ENCODE measurements at regions not wholly inside any gene's neighbourhood (a gene's known extent, or its start where the extent isn't known, plus 50 kb on each side); places are given as distances from the start of the nearest gene placed in this dataset.
A peak's percentile ranks its signal among the peaks of the same experiment; 100 is the strongest.

DNA sequence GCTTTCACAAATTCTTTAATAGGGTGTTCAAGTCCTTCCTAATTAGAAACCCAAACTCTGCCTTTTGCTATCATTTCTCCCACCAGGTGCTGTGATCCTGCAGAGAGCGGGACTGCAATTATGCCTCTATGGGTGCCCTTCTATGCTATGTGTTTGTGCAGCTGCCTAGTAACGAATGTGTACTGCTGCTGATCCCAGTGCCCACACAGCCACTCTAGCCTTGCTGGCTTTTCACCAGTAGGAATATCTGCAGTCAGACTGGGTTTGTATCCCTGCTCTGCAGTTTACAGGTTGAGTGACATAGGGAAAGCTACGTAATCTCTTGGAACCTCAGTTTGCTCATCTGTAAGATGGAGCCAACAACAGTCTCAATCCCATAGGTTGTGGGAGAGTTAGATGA, 179.6 kb upstream of the IRX3 start:
- no peak for DNase-seq

DNA sequence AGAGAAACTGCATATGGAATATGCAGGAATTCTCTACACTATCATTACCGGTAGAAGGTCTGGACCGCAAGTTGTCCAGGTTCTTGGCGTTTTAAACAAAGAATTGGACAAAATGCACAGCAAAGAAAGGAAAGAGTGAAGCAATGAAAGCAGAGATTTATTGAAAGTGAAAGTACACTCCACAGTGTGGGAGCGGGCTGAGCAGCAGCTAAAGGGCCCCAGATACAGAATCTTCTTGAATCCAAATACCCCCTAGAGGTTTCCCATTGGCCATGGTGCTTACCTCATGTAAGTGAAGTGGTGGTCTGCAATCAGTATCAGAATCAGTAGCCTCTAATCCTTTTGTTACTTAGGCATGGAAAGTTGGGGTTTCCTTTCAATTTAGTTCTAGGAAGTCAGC, 178.5 kb upstream of the IRX3 start:
- DNase-seq, result no peak

DNA sequence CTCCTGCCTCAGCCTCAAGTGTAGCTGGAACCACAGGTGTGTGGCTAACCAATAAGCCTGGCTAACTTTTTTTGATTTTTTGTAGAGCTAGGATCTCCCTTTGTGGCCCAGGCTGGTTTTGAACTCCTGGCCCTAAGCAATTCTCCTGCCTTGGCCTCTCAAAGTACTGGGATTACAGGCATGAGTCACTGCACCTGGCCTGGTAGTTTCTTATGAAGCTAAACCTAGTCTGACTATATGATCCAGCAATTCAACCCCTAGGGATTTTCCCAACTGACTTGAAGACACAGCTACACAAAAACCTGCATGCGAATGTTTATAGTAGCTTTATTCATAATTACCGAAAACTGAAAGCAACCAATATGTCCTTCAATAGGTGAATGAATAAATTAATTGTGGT, 176.2 kb upstream of the IRX3 start:
- no peak for DNase-seq

DNA sequence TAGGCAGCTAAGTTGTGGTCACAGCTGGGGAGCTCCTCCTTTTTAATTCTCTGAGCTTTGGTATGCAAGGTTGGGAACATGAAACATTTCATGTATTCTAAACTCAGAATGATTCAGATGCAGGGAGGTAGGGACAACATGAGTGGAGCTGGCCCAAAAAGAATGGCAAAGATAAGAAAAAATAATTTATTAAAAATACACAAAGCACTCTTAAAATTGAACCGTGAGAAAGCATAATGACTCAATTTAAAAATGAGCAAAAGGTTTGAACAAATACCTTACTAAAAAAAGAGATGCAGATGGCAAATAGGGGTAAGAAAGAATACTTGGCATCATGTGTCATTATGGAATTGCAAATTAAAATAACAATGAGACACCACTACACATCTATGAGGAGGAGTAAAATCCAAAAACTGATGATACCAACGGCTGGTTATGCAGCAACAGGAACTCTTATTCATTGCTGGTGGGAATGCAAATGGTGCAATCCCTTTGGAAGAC, 175.6 kb upstream of the IRX3 start:
- DNase-seq, result no peak

DNA sequence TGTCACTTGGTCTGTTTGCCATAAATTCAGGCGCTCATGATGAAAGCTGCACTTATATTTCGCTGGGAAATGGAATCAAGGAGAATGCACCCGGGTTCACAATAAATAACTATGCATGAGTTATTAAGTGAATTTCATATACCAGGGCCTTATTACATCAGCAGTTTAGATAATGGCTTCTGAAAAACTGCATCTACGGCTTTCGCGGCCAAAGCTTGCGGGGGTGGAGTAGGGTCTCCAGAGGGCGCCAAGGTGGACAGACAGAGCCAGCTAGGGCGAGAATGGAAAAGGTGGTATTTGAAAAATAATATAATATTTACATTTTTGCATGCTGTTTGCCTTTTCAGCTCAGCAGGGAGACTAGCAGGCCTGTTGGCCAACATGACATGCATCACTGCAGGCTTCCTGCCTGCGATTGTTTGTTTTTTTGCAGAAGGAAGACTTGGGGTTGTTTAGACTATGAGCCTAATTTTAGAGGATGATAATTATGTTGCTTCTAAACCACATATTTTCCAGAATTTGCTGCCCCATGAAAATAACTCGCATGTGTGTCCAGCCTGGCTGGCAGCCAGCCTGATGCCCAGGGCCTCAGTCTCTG, 173.8 kb upstream of the IRX3 start:
- no peak for DNase-seq

DNA sequence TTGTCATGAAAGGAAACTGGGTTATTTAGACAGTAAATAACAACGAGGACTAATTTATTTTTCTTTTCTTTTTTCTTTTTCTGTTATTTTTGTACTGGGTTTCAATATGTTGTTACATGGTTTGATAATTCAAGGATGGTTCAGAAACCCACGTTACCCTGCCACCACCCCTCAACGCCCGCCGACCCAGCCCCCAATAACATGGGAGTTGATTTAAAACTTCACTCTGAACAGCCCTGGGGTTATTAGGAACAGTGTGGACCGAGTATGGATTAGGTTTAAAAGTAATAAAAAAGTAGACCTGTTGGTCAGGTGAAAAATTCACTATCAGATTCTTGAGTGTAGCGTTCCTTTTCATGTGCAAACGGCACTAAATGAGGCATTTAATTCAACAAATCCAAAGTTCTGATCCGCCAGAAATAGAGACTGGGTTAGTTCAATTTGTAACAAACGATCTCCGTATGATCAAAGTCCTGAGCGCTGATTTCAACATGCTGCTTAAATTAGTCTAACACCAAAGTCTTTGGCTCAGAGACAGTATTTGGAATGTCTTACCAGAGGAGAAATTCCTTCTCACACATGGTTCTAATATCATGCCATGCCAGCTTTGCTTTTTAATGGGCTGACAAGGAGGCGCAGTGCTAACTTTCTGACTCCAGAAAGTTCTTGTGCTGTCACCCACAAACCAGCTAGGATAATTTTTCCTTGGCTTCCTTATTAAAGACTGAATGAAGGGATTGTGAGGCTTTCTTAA, 173.1 kb upstream of the IRX3 start:
- no peak for DNase-seq

DNA sequence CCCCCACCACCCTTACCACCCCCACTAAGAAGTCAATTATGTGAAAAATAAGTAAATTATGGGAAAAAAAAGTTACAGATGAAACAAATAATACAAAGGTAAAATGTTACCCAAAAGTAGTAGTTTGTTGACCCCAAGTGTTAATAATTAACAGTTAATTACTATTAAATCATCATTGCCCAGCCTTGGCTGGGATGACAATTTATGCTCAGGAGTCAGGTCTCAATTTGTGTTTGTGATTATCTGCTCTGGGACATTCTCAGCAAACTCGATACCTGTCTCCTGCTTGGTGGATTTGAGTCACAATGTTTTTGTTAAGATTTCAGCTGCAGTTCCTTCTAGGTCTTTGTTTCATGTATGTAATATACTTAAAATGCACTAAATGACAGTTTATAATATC, 172.3 kb upstream of the IRX3 start:
- no peak for DNase-seq

DNA sequence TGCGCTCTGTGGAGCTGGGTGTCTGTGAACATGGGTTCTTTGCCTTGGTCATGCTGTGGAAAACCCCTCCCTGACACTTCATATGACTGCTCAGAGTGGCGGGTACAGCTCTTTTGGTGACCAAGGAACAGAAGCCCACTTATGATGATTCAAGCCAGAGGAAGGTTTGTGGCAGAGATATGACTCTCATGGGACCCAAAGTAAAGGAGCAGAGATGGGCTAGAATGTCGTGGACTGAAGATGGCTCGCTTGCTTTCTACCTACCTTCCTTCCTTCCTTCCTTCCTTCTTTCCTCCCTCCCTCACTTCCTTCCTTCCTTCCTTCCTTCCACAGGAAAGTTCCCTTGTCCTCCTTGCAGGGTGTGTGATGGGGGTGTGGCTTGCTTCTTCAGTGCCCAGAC, 169.7 kb upstream of the IRX3 start:
- DNase-seq, result no peak

DNA sequence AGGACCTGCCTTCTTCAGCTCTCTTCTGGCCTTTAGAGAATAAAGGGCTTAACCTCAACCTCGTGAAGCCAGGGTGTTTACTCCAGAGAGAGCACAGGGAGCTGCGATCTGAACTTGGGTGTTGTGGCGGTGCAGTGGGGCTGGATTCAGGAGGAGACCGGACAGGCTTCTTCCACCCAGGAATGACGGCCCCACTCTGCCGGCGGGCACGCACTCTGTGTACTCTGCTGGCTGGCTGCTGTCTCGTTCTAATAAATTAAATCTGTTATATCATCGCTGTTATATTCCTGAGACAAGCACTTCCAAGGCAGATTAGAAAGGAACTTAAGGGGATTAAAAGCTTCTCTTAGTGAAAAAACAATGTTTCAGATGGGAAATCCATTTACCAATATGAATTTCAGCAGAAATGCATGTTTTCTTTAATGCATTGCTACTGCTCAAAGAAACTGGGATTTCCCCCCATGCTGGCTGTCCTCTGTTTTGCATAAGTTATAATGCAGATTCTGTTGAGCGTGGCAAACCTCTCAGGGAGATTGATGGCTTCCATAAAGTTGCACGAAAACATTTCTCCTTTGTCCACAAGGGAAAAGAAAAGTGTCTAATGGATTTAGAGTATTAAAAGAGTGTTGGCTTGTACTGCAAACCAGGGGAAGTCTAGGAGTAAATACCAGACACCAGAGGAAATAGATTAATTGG, 168.6 kb upstream of the IRX3 start:
- no peak for DNase-seq

DNA sequence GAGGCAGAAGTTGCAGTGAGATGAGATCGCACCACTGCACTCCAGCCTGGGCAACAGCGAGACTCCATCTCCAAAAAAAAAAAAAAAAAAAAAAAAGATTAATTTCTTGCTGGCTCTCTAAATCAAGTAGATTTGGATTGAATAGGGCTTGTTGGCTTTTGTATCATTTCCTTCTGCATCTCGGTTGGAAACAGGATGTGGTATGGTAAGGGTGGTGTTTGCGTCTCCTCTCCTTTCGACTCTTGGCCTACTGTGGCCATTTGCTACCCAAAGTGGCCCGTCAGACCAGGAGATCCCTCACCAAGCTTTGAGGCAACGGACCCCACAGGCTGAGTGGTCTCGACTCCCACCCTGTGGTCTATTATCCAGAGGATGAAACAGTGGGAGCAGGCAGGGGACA, 168.0 kb upstream of the IRX3 start:
- no peak for DNase-seq

DNA sequence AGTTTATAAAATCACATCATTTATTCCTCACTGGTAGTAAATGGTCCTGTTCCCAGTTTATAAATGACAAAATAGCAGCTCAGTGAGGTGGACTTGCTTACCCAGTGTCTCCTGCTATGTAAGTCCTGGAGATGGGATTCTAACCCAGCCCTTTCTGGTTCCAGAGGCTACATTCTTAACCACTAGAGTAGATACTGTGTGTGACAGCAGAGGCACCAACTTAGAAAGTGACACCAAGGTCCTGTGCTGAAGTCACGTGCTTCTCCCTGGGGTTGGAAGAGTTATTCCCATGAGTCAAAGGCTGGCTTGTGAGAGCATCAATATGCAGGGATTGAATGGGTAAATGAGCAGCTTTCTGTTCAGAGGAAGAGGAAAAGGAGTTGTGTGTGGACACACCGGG, 167.3 kb upstream of the IRX3 start:
- no peak for DNase-seq

DNA sequence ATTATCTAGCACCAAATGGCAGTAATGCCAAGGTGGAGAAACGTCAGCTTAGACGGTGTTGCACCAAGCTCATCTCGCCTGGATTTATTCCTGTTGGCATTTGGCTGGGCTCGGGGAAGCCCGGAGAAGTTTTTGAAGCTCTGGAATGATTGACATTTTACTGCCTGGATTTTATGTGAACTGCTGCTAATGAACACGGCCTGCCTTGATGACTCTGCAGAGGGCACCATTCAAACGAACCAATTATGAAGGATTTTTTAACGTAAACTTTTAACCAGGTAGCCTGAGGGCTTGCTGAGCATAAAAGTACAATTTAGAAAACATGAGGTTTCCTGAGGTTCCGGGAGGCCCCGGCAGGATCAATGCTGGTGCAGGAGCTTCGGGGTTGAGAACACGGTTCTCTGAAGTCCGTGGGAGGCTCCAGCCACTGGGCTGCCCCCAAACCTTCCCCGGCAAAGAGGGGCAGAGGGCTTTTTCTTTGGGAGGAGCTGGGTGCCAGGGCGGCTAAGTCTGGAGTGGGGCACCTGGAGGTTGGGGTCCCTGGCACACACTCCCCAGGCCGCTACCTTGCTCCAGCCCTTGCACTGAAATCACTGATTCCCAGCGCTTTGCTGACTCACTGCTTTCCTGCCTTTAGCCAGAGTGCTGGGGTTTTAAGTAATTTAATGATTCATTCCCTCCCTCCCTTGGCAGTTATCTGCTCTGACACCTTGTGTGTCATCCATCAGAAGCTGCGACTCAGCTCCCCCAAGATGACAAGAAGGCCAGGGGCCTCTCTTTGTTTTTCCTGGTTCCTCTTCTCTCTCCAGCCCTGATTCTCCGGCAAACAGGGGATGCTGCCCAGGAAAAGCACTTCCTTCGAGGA, 161.2 kb upstream of the IRX3 start:
- DNase-seq, result peak; percentile 2

DNA sequence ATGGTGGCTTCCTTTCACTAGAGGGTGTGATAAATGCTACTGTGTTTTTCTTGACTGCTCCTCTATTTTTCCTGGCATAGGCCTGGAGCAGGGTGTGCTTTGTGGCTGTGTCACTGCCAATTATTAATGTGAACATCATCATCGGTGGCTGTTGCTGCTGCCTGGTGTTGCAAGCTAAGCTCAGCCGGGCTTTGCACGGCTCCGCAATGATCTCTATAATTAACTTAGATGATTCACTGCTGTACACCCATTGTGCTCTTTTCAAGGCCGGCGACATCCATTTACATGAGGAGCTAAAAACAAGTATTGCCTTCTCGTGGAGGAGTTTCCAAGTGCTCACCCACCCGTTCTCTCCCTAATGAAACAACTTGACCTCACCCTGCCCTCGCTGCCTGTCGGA, 160.1 kb upstream of the IRX3 start:
- DNase-seq, result no peak

DNA sequence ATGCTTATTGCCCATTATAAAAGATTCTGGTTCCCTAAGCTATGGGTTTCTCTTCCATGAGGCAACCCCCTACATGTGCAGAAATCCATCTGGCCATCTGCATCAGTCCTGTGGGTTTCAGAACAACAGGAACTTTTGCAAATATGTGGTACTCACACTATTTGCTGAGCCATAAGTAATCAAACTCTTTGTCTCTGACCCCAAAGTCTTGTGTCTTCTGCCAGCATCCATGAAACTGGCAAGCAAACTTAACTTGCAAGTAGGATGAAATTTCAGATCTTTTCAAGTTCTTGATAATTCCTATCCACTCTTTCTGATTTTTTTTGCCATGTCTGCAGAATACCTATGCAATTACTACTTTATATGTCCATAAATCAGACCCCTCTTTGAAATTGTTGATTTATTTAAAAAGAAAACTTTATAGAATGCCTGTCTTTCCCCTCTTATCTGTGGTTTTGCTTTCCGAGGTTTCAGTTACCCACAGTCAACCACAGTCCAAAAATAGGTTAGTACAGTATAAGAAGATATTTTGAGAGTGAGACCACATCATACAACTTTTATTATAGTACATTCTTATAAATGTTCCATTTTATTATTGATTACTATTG, 158.4 kb upstream of the IRX3 start:
- no peak for DNase-seq

DNA sequence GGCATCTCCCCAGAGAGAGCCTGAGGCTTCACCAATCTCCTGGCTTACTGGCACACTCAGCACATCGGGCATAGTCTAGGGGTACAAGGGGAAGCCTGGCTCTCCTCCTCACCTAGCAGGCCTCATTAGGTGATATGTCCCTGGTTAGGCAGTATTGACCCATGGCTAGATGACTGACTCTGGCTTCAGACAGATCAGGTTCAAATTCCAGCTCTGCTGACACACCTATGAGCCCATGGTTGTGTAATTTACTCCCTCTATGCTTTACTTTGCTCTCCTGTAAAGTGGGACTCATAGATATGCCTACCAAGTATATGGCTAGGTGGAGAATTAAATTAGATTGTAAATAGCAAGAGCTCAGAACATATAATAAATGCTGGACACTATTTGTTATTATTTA, 157.3 kb upstream of the IRX3 start:
- DNase-seq, result no peak

DNA sequence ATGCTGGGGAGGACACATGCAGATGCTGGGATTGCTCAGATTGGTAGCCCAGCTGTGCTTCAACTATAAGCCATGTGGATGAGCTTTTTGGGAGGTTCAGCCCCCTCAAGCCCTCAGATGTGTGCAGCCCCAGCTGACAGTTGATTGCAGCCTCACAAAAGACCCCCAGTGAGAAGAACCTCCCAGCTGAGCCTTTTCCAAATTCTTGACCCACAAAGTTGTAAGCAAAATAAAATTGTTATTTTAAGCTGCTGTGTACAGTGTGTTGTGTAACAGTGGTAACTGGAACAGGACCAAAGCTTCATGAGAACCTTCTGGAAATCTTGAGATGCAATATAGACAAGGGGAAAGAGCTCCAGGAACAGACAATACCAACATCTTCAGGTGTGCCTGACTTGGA, 156.8 kb upstream of the IRX3 start:
- DNase-seq, result no peak

DNA sequence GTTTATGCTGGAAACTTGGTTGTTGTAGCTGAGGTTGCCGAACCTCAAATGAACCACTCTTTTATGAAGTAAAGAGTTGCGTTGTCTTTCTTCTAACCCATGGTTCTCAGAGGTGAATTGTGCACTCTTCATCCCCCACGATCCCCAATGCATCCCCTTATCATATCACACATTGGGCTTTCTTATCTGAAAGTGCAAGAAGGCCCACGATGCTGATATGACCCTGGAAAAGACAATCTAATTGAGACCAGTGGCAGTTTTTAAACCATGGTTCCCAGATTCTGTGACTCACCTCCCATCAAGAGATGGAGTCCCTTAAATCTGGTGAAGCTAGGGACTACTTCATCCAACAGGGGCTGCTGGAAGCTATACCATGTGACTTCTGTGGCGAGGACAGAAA, 156.3 kb upstream of the IRX3 start:
- no peak for DNase-seq

DNA sequence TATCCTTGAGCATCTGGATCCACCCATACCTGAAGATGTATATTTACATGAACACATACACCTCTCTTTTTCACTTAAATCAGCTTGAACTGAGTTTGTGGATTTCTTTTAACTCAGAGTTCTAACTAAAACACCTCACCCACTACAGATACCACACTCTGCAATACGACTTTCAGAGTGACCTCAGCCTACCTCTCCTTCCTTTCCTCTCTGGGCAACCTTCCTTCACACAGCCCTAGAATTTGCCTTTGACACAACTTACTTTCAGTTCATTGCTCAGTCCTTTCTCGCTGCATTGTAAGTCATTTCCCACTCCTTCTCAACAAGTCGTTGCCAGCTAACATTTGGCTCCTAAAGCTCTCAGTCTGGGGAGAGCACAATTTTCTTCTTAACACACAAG, 151.9 kb upstream of the IRX3 start:
- DNase-seq, result no peak

DNA sequence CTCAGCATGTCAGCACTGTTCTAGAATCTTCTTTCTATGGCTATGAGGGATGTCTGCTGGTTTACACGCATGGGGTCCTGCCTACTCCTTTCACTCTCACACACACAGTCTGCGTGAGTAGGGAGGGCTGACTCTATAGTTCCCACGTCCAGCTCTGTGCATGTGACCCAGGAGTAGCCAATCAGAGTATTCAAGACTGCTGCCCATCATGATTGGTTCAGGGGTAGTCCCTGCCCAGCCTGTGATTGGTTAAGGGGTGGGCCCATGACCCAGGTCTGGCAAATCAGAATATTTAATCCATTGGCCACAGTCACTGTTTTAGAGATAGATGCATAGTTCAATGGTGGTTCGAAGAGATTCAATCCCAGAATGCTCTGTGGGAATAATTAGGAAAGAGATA, 151.3 kb upstream of the IRX3 start:
- no peak for DNase-seq

DNA sequence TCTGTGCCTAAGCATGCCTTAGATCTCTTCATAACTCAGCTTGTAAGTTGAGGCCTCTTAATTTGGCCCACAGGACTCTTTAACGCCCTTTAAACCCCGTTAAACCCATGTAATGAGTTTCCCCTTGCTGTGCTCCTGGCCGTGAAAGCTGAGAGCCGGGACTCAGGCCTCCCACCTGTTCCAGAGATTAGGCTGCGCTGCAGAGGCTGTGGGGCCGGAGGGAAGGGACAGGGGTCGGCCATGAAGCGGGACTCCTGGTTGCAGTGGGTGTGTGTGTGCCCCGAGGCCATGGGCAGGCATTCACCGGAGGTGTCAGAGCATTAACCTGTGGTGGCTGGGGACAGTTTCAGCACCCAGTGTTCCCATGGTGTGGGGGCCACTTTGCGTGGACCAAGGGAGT, 150.8 kb upstream of the IRX3 start:
- no peak for DNase-seq

DNA sequence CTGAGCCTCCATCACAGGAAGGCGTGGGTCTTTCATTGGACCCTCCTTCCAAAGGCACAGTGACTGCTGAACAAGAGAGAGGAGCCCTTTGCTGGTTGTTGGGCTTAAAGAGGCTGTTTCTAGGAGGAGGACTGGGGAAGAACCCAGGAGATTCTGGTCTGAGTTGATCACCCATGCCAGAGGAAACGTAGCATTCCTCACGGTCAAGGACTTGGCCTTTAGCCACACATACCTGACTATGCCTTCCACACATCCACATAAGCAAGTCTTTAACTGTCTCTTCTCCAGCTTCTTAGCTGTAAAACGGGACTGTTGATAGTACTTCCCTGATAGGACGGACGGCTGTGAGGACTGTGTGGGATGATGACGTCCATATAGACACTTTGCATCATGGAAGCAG, 149.8 kb upstream of the IRX3 start:
- DNase-seq, result no peak

DNA sequence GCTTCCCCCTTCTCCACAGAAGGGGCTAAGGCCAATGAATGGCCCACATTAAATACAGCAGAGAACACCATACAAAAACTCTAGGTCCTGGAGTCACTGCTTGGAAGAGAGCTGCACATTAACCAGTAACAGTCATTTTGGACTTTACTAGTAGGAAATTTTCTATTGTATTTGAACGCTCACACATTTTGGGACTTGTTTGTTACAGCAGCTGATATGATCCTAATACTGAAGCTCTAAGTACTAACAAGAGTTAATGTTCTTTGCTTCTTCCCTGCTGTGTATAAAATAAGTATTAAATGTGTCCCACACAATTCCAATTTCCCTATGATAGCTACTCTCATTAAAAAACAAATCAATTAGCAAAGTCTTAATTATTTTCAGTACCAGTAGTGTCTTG, 148.3 kb upstream of the IRX3 start:
- no peak for DNase-seq

DNA sequence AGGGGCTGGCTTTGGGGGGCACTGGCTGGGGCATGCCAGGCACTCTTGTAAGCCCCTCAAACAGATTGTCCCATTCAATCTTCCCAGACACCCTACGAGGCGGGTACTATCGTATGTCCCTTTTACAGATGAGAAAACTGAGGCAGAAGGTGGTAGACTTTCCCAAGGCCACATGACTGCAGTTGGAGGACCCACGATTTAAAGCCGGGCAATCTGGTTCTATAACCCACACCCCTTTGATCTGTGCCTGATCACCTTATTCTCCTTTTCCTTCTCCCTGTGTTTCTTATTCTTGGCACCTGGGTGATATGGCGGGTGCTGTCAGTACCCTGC, 146.3 kb upstream of the IRX3 start:
- no peak for DNase-seq

Measured in stimulated activated CD4-positive, alpha-beta T cell treated with anti-CD3 and anti-CD28 coated beads, Interleukin-15, amount 100 ng/mL, for 24 hours (primary cell).